ENCODE measurements at regions not wholly inside any gene's neighbourhood (a gene's known extent, or its start where the extent isn't known, plus 50 kb on each side); places are given as distances from the start of the nearest gene placed in this dataset.

DNA sequence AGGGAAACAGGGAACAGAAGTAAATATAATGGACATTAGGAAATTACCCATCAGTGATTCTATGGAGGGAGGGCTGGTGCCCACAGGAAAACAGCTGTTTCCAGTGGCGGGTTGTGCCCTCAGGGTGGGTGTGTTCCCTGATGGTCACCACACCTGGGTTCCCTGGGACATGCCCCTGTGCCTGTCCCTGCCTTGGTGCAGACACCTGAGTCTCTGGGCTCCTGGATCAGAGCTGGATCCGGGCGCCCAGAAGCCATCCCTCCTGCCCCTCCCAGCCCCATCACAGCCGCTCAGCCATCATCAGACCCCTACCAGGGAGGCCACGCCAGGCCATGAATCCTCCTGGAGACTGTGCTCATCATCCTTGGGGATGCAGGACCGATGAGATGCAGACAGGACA, 307.2 kb upstream of the SFSWAP start:
- Mint-ChIP-seq H3K27ac (no peak overlapping the region), H3K4me3 (no peak overlapping the region), H3K9me3 (peaks cover 18% of the 10 kb centered on the region), H3K36me3 (ENCODE audit: low read depth) (no peaks in the 10 kb centered on the region), H3K4me1 (peaks cover 11% of the 10 kb centered on the region), H3K27me3 (ENCODE audit: low read depth, poor library complexity) (peaks cover 17% of the 10 kb centered on the region)
- DNase-seq: no peak
- TF ChIP-seq, protein P1, sequence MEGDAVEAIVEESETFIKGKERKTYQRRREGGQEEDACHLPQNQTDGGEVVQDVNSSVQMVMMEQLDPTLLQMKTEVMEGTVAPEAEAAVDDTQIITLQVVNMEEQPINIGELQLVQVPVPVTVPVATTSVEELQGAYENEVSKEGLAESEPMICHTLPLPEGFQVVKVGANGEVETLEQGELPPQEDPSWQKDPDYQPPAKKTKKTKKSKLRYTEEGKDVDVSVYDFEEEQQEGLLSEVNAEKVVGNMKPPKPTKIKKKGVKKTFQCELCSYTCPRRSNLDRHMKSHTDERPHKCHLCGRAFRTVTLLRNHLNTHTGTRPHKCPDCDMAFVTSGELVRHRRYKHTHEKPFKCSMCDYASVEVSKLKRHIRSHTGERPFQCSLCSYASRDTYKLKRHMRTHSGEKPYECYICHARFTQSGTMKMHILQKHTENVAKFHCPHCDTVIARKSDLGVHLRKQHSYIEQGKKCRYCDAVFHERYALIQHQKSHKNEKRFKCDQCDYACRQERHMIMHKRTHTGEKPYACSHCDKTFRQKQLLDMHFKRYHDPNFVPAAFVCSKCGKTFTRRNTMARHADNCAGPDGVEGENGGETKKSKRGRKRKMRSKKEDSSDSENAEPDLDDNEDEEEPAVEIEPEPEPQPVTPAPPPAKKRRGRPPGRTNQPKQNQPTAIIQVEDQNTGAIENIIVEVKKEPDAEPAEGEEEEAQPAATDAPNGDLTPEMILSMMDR (IDR thresholded peaks at IDR 0.05): no peak

DNA sequence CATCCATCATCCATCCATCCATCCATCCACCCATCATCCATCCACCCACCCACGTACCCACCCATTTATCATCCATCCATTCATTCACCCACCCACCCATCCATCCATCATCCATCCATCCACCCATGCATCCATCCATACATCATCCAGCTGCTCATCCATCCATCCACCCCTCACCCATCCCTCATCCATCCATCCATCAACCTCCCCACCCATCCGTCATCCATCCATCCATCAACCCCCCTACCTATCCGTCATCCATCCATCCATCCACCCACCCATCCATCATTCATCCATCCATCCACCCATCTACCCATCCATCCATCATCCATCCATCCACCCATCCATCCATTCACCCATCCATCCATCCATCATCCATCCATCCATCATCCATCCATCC, 306.2 kb upstream of the SFSWAP start:
- Mint-ChIP-seq H3K9me3 (peaks cover 18% of the 10 kb centered on the region), H3K4me1 (peaks cover 11% of the 10 kb centered on the region), H3K4me3 (no peak overlapping the region), H3K36me3 (ENCODE audit: low read depth) (no peaks in the 10 kb centered on the region), H3K27ac (no peak overlapping the region), H3K27me3 (ENCODE audit: low read depth, poor library complexity) (peaks cover 14% of the 10 kb centered on the region)
- no peak for DNase-seq
- TF ChIP-seq, protein P1 (IDR thresholded peaks at IDR 0.05): no peak

DNA sequence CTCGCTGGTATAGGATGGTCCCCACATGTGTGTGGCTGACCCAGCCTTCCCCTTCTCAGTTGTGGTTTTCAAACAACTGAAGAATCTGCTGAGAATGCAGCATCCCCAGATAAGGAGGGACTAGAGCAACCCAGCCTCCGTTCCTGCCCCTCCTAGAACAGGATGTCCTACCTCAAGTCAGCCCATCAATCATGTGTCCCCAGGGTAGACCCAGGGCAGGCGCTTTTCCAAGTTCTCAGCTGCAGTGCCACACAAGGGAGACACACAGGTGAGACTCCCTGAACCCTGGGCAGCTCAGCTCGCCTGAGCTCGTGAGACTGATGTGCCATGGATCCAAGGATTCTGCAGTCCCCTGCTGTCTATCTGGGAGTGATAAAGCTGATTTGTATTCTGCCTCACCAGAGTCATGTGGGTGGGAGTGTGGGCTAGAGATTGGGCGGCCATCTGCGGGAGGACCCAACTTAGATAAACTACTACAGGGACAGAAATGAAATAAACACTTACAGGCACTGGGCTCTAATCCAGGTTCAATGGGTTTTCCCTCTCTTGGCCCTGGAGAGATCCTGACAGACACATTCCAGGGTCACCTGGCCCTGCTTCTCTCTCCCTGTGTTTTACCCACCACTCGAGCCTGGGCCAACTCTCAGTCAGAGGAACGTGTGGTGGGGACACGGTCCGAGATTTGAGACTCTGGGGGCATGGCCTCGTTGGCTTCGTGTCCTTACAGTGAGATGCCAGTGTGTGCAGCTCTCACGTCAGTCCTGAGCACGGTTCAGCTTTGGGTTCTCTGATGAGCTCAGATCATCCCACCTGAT, 303.5 kb upstream of the SFSWAP start:
- TF ChIP-seq, protein P1 (IDR thresholded peaks at IDR 0.05): no peak
- Mint-ChIP-seq H3K4me1 (peaks cover 3% of the 10 kb centered on the region), H3K9me3 (peaks cover 18% of the 10 kb centered on the region), H3K27me3 (ENCODE audit: low read depth, poor library complexity) (peaks cover 17% of the 10 kb centered on the region), H3K36me3 (ENCODE audit: low read depth) (no peaks in the 10 kb centered on the region), H3K27ac (no peak overlapping the region), H3K4me3 (no peak overlapping the region)
- no peak for DNase-seq

DNA sequence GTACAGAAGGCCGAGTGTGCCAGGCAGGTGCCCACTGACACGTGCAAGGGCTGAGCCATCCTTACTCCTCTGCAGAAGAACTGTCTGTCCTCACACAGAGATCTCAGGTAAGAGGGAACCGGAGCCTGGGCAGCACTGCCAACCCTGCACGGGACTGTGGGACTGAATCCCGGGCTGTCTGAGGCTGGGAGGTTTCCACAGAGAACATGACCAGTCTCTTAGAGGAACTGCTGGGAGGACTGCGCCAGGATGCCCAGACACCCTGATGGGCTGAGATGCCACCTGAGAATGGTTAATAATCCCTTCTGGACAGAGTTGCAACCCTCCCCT, 302.9 kb upstream of the SFSWAP start:
- Mint-ChIP-seq H3K4me1 (peaks cover 5% of the 10 kb centered on the region), H3K4me3 (no peak overlapping the region), H3K27me3 (ENCODE audit: low read depth, poor library complexity) (peaks cover 19% of the 10 kb centered on the region), H3K27ac (no peak overlapping the region), H3K9me3 (peaks cover 18% of the 10 kb centered on the region), H3K36me3 (ENCODE audit: low read depth) (no peaks in the 10 kb centered on the region)
- no peak for DNase-seq
- TF ChIP-seq, protein P1 (IDR thresholded peaks at IDR 0.05): no peak

DNA sequence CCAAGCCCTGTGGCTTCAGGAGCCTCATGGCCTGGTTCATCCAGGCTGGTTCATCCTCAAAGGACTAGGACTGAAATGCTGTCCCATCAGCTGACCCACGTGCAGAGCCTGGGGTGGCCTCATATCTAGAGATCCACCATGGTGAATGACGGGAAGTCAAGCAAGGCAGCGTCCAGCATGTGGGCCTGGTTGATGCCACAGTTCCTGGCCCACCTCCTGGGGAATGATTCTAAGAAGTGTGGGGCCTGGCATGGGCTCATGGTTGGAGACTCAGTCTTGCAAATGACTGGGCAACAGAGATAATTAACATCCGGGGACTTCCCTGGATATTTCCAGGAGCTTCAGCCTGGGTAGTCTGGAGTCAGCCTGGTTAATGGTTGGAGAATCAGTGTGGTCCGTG, 302.4 kb upstream of the SFSWAP start:
- Mint-ChIP-seq H3K27me3 (ENCODE audit: low read depth, poor library complexity) (peaks cover 19% of the 10 kb centered on the region), H3K36me3 (ENCODE audit: low read depth) (no peaks in the 10 kb centered on the region)

More for the DNA sequence above, 302.4 kb upstream of the SFSWAP start:
- Mint-ChIP-seq H3K4me1 (peaks cover 5% of the 10 kb centered on the region), H3K27ac (no peak overlapping the region), H3K9me3 (peaks cover 18% of the 10 kb centered on the region), H3K4me3 (no peak overlapping the region)
- DNase-seq: no peak
- TF ChIP-seq, protein P1 (IDR thresholded peaks at IDR 0.05): no peak
